HG03521 (cell line): ENCODE measurements at regions not wholly inside any gene's neighbourhood (a gene's known extent, or its start where the extent isn't known, plus 50 kb on each side); places are given as distances from the start of the nearest gene placed in this dataset.

Experiments
- ATAC-seq: cut with Tn5 transposase; IDR thresholded peaks from one replicate; pipeline ENCODE4 v1.9.1; 2021; ENCODE audit warnings: mild to moderate bottlenecking, moderate library complexity; ENCODE audit not compliant: unreplicated experiment

- no peak for ATAC-seq
These were observed 310.9 kb upstream of the RBFOX1 start for GRCh38 chr16:7021653-7022275.

GRCh38 chr16:7017006-7017662, 315.5 kb upstream of the RBFOX1 start:
- ATAC-seq = no peak

GRCh38 chr16:7014756-7015155, 317.9 kb upstream of the RBFOX1 start:
- no peak for ATAC-seq

GRCh38 chr16:7013990-7014389, 318.7 kb upstream of the RBFOX1 start:
- ATAC-seq = no peak

GRCh38 chr16:7004266-7004665, 328.4 kb upstream of the RBFOX1 start:
- ATAC-seq = no peak

GRCh38 chr16:6993544-6993943, 339.1 kb upstream of the RBFOX1 start:
- no peak for ATAC-seq

- ATAC-seq = no peak
These were observed 343.8 kb upstream of the RBFOX1 start for GRCh38 chr16:6988846-6989245.

GRCh38 chr16:6977916-6978315, 354.7 kb upstream of the RBFOX1 start:
- no peak for ATAC-seq

GRCh38 chr16:6977291-6977690, 355.4 kb upstream of the RBFOX1 start:
- ATAC-seq = no peak

GRCh38 chr16:6976716-6977115, 355.9 kb upstream of the RBFOX1 start:
- ATAC-seq = no peak

- ATAC-seq = no peak
These were observed 362.3 kb upstream of the RBFOX1 start for GRCh38 chr16:6970171-6970857.

- ATAC-seq = no peak
These were observed 363.1 kb upstream of the RBFOX1 start for GRCh38 chr16:6969594-6969993.

- no peak for ATAC-seq
These were observed 364.8 kb upstream of the RBFOX1 start for GRCh38 chr16:6967796-6968320.

- ATAC-seq = no peak
These were observed 365.7 kb upstream of the RBFOX1 start for GRCh38 chr16:6966925-6967324.

- no peak for ATAC-seq
These were observed 368.0 kb upstream of the RBFOX1 start for GRCh38 chr16:6964679-6965078.

GRCh38 chr16:6961704-6962103, 370.9 kb upstream of the RBFOX1 start:
- no peak for ATAC-seq

- ATAC-seq = no peak
These were observed 374.5 kb upstream of the RBFOX1 start for GRCh38 chr16:6958184-6958583.

GRCh38 chr16:6957681-6958080, 375.0 kb upstream of the RBFOX1 start:
- no peak for ATAC-seq

GRCh38 chr16:6956511-6956910, 376.1 kb upstream of the RBFOX1 start:
- no peak for ATAC-seq

GRCh38 chr16:6955303-6955702, 377.3 kb upstream of the RBFOX1 start:
- no peak for ATAC-seq

- ATAC-seq = no peak
These were observed 383.4 kb upstream of the RBFOX1 start for GRCh38 chr16:6949240-6949639.

GRCh38 chr16:6947291-6947690, 385.4 kb upstream of the RBFOX1 start:
- no peak for ATAC-seq
